Testis (tissue), 2 donors: ENCODE measurements at regions not wholly inside any gene's neighbourhood (a gene's known extent, or its start where the extent isn't known, plus 50 kb on each side); places are given as distances from the start of the nearest gene placed in this dataset.

ENCODE experiments used
- CTCF ChIP-seq, 3 experiments: fragments of 450-650 bp in 2 of 3; fragments of 200-600 bp in 1 of 3; sonication (generic) in 1 of 3; IDR thresholded peaks; one replicate each; pipeline ENCODE4 v1.5.1; 2016 to 2019; ENCODE audit warnings: antibody characterized with exemption in 3 of 3, mild to moderate bottlenecking in 2 of 3, moderate library complexity in 1 of 3
- POLR2A ChIP-seq: fragments of 450-650 bp; IDR thresholded peaks from one replicate; pipeline ENCODE4 v1.6.1; 2017; ENCODE audit warnings: antibody characterized with exemption, mild to moderate bottlenecking, moderate library complexity

- TF ChIP-seq CTCF (IDR thresholded peaks at IDR 0.05) (no peak), POLR2A (no peak)
Observed at GRCh38 chr5:142211918-142212317, 103.3 kb downstream of the NDFIP1 start.
